Right renal cortex interstitium (tissue), 3 donors: ENCODE measurements at regions not wholly inside any gene's neighbourhood (a gene's known extent, or its start where the extent isn't known, plus 50 kb on each side); places are given as distances from the start of the nearest gene placed in this dataset.
"Not testable (repeated sequence)": the region's sequence is repeated elsewhere in the genome, so short reads cannot be mapped to it uniquely, and the experiment has no call there.

ENCODE experiments used
- DNase-seq, 3 donors: peaks; one replicate each; pipeline ENCODE4 v3.0.0-alpha.2; 2013; ENCODE audit warnings: low read depth in 3 of 3, low spot score in 2 of 3

DNA sequence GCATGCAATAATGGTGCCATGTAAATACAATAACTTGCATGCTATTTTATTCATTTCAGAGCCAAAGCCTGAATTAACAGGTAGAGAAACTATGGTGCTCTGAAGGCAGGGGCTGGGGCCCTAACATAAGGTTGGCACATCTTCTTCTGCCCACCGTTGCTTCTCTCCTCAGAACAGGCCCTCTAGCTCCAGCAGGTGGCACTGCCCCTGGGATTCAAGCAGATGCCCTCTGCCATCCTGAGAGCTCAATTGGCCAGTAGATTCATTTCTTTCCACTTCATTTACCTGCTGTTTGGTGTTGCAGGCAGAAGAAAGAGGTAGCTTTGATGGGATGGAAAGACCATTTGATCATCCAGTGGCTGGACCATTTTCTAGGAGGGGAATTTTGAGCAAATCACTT, 130.5 kb downstream of the FOXB1 start:
- no peak for DNase-seq

DNA sequence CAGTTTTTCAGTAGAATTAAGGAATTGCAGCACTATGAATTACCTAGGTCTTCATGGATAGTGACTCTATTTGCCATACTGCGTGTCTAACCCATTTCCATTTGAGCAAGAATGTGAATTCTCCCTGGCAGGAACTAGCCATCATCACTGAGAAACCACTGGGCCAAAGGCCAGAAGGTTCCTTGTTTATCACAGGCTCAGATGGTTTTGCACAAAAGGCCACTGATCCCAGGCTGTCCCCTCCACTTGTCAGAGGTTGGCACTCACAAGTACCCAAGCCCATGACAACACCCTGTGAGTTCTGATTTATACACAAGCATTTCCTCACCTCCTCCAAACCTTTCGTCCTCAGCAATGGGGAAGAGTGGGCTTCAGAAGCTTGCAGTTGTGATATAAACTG, 131.8 kb downstream of the FOXB1 start:
- no peak for DNase-seq

DNA sequence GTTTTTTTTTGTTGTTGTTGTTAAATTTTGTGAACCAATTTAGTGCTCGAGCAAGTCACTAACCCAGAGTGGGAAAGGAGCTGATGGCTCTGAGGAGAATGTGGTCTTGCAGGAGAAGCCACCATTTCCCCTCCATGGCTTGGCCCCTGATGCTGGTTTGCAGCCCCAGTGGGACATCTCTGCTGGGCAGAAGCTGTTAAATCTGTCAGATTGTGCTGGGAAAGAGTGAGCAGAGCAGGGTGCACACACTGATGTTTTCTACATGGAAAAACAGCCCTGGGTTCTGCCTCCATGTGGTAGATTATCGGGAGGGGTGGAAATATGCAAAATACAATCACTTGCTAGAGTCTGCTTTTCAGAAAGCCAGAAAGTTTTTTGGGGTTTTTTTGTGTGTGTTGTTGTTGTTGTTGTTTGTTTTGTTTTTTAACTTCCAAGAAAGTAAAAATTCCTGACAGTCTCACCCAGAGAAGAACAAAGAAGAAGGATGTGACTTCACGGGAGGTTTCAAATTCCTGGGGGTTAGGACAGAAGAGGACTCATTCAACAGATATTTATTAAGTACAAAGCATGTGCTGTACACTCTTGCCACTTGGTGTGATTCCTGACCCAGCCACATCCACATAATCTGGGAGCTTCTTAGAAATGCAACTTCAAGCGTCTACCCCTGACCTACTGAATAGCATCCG, 133.7 kb downstream of the FOXB1 start:
- DNase-seq, result no peak

DNA sequence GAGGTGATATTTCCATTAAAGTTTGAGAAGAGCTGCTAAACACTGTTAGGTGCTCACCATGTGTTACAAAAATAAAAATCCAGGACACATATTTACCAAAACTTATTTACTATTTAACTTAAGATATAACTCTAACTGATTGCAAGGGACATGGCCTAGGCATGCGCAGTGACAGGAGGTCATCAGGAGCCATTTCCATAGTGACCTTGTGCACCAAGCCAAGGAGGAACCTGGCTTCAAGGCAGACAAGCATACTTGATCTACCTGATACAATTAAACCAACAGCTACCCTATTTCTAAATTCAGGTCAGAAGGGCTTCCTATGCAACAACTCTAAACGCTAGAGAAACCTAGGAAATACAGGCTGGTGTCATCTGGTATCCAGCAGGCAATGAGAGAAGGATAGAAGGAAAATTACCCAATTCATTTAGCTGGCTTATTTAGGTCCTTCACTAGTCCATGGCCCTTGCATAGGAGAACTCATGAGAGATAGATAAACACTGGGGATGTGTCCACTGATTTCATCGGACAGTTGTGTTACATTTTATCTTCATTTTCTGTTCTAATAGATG, 134.4 kb downstream of the FOXB1 start:
- no peak for DNase-seq

- no peak for DNase-seq
Measured at GRCh38 chr15:60152386-60152785, 148.3 kb downstream of the FOXB1 start.

DNA sequence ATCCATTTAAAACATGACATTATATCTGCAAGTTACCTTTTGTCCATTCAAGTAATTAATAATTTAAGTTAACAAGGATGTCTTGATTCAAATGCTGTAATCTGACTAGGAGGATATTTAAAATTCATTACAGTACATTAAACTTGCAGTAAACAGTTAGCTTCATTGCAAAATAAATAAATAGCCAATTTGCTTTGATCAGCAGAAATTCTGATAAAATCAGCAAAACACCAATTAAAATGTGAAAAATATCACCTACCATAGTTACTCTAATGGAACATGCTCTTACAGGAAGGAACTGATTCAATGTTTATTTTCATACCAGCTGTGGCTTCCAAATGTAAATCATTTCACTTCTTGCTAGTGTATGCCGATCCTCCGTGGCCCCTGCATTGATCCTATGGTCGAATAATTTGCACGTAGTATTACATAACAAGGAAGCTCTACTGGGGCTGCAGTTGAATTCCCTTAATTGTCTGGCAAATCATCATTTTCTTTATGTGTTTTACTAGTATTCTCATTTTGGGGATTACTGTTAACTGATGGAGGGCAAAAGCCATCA, 150.7 kb downstream of the FOXB1 start:
- DNase-seq, result no peak

DNA sequence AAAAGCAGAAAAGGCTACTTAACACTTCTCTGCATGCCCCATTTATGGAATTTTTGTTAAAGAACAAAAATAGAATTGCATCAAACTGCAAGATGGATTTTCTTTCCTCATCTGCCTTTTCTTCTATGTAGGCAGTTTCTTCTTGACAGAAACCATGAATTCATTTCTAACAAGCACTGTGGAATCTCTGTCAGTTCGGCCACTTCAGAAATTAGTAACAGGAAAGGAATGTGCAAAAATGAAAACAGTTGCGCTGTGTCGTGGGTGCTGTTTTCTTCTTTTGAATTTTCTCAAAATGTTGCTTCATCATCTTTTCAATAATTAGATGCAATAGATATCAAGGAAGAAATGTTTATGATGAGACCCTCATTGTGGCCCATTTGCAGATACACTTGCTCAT, 151.6 kb downstream of the FOXB1 start:
- DNase-seq, result no peak

DNA sequence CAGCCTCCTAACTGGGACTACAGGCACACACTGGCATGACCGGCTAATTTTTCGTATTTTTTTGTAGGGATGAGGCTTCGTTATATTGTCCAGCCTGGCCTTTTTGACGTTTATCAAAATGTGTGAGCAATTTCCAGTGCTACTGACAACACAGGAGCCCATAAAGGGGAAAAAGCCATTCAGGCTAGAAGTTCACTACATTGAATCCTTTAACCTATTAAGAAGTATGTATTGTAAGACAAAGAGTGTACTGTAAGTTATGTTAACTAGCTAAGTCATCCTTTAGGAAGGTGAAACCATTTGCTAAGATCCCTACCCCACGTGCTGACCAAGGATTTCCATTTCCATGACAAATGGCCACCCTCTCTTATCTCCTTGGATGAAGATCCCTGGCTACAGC, 156.8 kb downstream of the FOXB1 start:
- DNase-seq, result no peak

- no peak for DNase-seq
Measured at GRCh38 chr15:60161704-60162103, 157.6 kb downstream of the FOXB1 start.

GRCh38 chr15:60162251-60162967, 158.3 kb downstream of the FOXB1 start:
- DNase-seq, result no peak

GRCh38 chr15:60162968-60163355, 158.9 kb downstream of the FOXB1 start:
- no peak for DNase-seq

- no peak for DNase-seq
Measured at GRCh38 chr15:60165111-60165510, 161.0 kb downstream of the FOXB1 start.

DNA sequence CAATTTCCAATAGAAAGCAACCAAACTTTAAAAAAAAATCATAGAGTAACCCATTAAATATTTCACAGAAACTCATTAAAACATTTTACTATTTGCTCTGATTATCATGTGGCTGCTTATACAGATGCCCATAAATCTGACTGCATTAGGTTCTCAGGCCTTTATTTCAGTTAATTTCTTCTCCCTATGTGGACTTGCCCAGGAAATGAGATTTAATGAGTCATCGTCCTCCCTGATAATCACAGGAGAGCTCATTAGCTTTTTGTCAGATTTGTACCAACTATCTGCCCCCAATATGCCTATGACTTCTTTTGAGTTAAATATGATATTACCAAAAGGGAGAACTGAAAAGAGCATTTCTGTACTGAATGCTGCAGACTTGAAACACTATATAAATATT, 168.0 kb downstream of the FOXB1 start:
- DNase-seq, result no peak

DNA sequence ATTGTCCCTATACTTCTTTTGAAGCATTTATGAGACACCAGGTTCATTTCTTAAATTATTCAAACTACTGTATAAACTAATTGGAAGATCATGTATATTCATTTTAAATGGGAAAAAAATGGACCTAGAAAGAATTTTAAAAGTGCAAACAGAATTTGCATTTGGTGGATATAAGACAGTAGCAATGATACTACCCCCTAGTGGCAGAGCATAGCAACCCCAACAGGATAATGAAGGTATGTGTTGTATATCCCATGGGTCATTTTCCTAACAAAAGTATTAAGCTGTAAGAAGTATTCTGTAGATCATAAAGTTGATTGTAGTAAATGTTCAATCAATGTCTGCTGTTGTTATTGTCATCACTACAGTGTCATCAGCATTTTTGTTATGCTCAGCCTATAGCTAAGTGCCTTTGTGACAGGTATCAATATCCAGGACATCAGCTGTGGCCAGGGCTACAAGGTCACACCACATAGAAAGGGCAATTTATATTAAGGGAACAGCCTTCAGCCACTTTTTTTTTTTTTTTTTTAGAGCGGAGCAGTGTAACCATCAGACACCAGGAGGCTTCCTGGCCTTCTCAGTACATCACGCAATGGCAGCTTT, 175.8 kb downstream of the FOXB1 start:
- no peak for DNase-seq

DNA sequence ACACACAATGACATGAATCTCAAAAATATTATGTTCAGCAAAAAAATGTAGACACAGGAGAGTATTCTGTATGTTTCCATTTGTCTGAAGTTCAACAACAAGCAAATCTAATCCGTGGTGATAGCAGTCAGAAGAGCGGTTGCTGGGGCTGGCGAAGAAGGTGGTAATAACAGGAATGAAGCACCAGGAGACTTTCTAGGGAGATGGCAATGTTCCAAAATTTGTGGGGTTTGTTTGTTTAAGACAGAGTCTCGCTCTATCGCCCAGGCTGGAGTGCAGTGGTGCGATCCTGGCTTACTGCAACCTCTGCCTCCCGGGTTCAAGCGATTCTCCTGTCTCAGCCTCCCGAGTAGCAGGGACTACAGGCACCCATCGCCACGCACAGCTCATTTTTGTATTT, 177.8 kb downstream of the FOXB1 start:
- DNase-seq, result not testable (repeated sequence)

DNA sequence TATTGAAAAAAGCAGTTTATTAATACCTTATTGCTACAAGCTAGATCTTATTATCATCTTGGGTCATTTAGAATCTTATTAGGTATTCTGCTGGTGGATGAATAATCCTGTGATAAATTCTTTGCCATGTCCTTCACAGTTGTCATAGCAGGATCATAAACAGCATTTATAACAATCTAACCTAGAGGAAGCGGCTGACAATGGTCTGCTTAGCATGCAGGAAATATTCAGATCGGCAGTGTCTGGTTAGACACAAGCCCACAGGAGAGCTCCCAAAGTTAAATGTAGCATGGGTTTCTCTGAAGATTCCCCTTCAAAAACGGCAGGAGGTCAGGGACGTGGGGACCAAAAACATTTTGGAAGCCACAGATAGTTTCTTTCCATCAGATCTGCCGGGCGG, 179.3 kb downstream of the FOXB1 start:
- DNase-seq, result no peak

DNA sequence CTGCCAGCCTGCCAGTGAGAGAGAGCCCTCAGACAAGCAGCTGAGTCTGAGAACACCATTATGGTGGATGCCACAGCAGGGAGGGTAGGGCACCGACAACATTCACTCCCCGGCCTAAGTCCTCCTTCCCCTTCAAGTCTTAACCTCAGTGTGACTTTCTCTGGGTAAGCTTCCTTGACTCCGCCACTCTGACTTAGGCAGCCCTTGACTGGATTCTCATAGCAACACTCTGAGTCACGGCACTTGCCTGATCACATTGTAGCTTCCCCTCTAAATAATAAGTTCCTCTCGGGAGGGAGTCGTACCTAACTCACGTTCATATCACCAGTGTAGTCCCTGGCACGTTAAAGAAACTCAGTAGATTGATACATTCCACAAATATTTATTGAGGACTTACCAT, 180.5 kb downstream of the FOXB1 start:
- no peak for DNase-seq

DNA sequence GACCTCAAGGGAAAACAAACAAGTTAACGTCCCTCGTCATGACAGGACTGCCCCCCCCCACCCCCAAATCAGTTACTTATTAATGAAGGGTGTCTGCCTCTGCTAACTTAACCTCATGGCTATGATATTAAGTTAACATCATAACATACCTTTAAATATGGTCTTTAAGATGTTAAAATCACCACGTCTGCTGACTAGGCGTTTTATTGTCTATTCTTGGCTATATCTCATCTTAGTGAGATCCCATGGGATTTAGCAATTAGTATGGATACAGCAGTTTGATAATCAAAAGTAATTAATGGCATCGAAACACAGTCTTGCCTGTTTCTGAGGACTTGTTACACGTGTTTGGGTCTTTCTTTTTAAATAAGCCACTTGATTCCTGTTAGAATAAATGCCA, 186.9 kb downstream of the FOXB1 start:
- no peak for DNase-seq

DNA sequence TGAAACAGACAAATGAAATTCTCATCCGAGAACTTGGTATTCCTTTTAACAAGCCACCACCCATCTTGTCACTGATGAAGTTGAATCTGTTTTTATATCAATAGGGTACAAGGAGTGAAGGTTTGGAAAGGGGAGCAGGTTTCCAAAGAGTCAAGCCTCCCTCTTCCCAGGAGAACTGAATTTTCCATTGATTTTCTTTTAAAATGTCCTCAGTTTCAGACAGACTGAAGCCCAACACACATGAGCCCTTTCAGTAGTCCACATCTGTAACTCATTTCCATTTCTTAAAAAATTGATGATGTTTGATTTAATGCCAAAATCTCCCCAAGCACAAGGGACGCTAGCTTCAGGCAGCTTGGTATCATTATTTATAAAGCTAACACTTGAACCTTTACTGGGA, 187.7 kb downstream of the FOXB1 start:
- DNase-seq, result no peak

DNA sequence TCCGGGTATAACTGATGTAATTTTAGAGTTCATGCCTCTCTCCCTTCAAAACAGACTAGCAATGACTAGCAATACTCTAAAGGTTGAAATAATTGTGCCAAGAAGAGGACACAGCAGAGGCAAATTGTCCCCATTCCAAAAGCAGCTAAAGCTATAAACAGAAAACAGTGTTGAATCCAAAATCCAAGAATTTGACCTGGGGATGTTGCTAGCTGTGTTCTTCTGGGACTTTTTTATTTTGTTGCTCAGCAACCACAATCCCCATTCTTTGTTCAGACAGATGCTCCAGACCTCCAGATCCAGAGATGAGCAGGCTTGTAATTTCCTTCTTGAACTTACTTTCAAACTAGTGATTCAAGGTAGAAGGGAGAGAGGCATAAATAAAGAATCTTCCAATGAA, 191.5 kb downstream of the FOXB1 start:
- no peak for DNase-seq

DNA sequence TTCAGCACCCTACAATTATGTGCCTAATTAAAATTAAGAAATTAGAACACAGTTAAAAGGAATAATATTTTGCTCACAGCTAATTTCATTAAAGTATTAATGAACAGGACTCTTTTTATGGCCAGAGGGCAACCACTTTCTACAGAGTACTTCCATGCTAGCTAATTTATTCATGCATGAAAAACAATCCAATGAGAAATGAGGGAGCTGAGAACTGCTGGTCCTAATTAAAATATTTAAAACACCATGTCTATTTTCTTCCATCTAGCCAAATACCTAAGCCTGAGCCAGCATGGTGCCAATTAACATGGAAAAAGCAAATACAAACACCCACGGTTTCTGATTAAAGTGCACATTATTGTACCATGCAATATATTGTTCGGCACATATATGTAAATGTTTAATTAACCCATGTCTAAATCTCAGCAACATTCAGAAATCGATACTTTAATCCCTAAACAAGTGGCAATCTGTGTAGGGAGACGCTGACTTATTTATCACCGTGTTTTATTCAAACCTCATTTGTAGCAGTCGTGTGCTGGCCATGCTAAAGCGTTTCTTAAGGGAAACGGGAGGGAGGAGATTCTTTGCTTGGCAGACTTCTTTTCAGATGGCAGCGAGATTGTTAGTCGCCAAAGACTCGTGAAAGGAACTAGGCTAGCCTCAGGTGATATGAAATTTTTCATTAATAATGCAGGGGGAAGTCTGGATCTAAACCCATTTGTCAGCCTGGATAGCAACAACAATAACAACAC, 193.5 kb downstream of the ANXA2 start:
- no peak for DNase-seq
